ENCODE measurements at regions not wholly inside any gene's neighbourhood (a gene's known extent, or its start where the extent isn't known, plus 50 kb on each side); places are given as distances from the start of the nearest gene placed in this dataset.

DNA sequence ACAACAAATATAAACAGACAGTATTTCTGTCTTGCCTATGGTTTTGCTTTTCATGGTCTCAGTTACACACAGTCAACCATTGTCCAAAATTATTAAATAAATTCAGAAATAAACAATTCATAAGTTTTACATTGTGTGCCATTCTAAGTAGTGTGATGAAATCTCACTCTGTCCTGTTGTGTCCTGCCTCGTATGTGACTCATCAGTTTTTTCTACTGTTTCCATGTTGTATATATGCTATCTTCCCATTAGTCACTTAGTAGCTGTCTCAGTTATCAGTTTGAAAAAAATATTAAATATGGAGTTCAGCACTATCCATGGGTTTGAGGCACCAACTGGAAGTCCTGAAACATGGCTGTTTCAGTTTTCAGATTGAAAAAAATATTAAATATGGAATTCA is 282.4 kb upstream of the GRM7 start:
- no peak for FAIRE-seq

DNA sequence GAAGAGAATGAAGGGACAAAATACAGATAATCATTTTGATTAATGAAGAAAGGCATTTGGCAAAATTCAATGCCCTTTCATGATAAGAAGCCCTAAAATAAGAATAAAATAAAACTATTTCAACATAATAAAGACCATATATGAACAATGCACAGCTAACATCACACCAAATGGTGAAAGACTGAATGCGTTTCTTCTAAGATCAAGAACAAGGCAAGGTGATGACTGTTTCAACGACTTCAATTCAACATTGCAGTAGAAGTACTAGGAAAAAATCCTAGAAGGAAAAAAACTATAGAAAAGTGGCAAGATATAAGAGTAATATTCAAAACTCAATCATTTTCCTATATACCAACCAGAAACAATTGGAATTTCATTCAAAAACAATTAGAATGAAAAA is 280.1 kb upstream of the GRM7 start:
- FAIRE-seq = no peak
- no peak for DNase-seq (ENCODE audit: low spot score in 2 of 2)

More for the DNA sequence above, 282.4 kb upstream of the GRM7 start:
- no peak for DNase-seq (ENCODE audit: low spot score in 2 of 2)

DNA sequence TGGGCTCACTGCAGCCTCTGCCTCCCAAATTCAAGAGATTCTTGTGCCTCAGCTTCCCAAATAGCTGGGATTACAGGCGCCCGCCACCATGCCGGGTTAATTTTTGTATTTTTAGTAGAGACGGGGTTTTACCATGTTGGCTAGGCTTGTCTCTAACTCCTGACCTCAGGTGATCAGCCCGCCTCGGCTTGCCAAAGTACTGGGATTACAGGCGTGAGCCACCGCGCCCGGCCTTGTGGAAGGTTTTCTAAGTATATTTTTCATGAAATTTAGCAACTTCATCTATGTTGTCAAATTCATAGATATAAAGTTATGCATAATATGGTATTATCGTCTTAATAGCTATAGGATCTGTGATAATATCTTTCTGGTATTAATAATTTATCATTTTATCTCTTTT is 275.6 kb upstream of the GRM7 start:
- no peak for DNase-seq (ENCODE audit: low spot score in 2 of 2)
- no peak for FAIRE-seq

DNA sequence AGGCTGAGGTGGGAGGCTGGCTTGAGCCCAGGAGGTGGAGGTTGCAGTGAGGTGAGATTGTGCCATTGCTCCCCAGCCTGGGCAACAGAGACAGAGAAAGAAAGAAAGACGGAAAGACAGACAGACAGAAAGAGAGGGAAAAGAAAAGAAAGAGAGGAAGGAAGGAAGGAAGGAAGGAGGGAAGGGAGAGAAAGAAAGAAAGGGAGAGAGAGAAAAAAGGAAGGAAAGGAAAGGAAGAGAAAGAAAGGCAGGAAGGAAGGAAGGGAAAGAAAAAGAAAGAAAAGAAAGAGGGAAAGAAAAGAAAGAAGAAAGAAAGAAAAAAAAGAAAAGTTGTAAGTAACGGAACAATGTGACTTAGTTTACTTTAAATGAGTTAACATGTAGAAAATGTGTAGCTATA is 260.7 kb upstream of the GRM7 start:
- FAIRE-seq = no peak

DNA sequence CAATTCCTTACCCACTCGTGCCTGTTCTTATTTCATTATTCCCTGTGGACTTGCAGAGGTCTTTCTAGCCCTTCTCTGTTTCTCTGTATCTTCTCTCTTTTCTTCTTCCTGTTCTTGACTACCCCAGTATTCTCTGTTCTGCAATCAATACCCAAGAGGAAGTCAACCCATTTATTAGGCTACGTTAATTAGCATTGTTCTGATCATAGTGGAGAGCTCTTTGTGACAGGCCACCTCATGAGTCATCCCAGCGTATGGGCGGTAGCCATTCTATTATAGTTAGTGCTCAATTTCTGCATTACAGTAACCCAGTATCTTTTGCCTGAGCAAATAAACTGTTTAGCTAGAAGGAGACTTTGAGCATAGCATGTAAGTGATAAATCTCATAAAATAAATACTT is 259.5 kb upstream of the GRM7 start:
- FAIRE-seq (no peak), DNase-seq (ENCODE audit: low spot score in 2 of 2) (no peak)

More for the DNA sequence above, 260.7 kb upstream of the GRM7 start:
- DNase-seq (ENCODE audit: low spot score in 2 of 2) = no peak

DNA sequence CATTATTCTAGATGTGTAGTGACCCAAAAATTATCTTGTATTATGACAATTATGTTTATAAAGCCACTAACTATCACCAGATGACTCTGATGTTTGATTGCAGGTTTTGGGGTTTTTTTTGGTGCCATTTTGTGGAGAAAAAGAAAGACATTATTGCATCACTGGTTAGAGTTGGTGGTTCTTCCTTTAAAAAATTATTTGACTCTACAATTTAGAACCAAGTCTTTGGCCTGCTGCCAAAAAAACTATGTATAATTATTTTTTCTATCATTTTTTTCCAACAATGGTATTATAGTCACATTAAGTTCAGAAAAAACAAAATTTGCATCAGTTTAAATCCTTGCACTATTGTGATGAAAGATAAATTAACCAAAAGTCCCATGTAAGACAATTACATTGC is 258.6 kb upstream of the GRM7 start:
- DNase-seq (ENCODE audit: low spot score in 2 of 2) (no peak), FAIRE-seq (no peak)

DNA sequence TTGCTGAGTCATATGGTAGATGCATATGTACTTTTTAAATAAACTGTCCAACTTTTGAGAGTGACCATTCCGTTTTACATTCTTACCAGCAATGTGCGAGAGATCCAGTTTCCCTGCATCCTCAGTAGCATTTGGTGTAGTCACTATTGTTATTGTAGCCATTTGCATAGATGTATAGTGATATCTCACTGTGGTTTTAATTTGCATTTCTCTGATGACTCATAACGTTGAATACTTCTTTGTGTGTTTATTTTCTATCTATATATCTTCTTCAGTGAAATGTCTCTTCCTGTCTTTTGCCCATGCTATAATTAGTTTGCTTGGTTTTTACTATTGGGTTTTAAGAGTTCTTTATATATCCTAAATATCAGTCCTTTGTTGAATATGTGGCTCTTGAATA is 255.7 kb upstream of the GRM7 start:
- FAIRE-seq (no peak), DNase-seq (ENCODE audit: low spot score in 2 of 2) (no peak)

DNA sequence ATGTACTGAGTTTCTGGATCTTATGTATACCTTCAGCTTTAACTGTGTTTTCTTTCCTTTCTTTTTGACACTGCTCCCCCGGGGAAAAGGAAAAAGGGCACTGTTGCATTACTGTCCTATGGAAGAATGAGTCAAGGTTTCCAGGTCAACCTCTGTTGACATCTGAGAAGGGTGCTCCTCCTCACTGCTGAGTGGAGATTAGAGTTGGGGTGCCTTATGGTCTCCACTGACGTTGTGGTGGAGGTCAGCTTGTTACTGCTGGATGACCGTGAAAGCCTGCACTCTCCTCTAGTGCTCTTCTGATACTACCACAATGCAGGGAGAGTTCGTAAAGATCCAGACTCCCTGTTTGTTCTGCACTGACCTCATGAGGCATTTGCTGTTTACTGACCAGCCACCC is 252.1 kb upstream of the GRM7 start:
- DNase-seq (ENCODE audit: low spot score in 2 of 2) (no peak), FAIRE-seq (no peak)

DNA sequence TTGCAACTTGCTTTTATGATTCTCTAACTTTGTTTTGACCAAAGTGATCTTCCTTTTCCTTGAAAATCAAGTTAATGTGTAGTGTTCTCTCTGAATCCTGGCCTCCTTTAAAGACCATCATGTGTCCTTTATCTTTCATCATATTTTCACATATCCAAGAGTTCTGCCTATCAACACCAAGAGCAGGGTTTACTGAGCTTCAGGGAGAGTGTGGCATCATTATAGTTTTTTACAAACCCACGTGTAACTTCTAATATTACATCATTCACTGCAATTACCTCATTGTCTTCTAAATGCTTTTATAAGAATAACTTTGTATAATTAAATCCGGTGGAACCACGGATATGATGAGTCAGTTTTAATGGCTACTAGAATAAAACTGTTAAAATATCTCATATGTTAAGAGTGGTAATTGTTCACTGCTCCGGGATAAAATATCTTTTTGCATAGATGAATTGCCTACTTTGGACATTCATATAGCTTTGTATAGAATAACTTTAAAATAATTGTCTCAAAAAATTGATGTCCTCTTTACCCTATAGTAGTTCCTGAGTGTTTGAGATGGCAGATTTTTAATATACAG is 248.8 kb upstream of the GRM7 start:
- DNase-seq (ENCODE audit: low spot score in 2 of 2) (no peak), FAIRE-seq (no peak)

DNA sequence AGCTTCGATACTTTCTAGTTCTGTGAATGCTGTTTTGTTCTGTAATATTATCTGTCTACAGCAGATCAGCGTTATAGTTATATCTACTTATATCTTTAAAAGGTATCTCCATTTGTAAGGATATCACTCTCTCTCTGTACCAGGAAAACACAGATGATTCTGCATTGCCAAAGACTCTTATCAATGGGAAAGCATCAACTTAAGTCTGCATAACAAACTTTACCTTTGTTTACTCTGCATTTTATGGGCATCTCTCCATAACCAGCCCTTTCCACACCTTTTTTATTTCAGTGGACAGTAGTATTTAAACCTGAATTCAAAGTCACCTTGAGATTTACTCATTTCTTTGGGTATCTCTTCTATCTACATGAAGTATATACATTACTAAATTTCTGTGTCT is 238.7 kb upstream of the GRM7 start:
- DNase-seq (ENCODE audit: low spot score in 2 of 2) (no peak), FAIRE-seq (no peak)

DNA sequence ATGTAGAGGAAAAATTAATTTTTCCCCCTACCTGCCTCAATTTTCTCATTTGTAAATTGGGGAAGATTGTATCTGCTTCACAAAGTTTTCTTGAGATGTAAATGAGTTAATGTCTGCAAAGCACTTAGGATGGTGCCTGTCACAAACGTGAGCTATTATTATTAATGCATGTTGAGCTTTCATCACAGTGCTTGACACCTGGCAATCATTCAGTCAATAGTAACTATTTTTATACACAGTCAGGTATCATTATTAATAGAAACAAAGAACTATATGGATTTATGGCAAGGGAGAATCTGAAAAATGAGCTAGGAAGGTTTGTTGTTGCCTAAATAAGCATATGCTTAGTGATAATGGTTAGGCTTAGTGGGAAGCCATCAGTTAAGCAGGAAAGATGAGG is 238.2 kb upstream of the GRM7 start:
- FAIRE-seq = no peak

DNA sequence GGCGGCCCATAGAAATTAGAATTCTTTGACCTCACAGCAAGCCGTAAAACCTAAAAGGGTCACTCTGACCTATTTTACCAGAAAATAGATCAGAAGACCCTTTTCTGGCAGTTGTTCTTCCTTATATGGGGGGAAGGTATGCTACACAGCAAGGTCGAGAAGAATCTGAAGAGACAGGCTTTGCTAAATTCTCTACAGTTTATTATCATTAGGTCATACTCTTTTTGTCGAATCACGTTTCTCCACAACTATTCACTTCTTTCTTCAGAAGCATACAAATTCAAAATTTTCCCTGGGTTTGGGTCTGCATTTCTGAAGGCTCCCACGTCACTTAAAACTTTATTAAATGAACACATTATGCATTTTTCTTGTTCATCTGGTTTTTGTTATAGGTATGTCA is 229.5 kb upstream of the GRM7 start:
- DNase-seq (ENCODE audit: low spot score in 2 of 2) (no peak), FAIRE-seq (no peak)

More for the DNA sequence above, 238.2 kb upstream of the GRM7 start:
- DNase-seq (ENCODE audit: low spot score in 2 of 2) = no peak

DNA sequence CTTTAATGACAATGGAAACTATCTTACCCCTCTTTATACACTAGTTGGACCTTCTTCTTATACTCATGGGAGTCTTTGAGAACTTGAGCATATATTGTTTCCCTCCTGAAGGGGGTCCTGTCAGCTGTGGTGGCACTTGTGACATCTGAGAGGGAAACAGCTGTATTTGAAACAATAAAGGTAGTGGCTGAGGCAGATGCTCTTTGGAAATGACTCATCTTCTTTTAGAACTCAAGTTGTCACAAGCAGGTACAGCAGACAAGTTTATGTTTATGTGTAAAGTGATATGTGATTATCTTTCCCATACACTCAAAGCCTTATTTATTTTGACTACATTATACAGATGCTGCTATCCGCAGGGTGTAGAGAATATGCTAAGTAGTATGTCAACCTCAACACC is 220.0 kb upstream of the GRM7 start:
- DNase-seq (ENCODE audit: low spot score in 2 of 2) (no peak), FAIRE-seq (no peak)

DNA sequence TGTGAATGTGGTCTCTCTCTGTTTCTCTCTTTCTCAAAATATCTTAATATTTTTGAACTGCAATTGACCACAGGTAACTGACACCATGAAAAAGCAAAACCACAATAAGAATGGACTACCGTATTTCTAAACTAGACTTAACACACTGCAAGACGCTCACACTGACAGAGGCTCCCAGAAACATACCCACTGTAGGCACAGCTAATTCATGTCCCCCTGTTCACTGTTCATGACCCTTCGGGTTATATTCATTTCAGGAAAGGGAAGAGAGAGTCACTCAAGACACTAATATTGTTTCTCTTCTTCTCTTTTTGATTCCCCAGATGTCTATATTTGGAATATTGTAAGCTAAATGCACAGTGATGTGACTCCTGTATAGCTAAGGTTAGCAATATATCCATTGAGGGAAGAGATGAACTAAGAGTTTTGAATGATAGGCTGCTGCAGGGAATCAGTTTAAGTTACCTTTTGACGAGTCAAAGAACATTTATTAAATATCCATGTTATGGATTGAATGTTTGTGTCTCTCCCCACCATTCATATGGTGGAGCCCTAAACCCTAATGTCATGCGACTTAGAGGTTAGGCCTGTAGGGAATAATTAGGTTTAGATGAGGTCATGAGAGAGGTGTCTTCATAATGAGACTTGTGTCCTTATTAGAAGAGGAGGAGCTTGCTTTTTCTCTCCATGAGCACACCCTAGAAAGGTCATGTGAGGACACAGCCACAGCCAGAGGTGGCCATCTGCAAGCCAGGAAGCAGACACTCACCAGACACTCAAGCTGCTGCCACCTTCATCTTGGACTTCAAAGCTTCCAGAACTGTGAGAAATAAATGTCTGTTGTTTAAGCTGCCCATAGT is 216.6 kb upstream of the GRM7 start:
- FAIRE-seq (no peak), DNase-seq (ENCODE audit: low spot score in 2 of 2) (no peak)

DNA sequence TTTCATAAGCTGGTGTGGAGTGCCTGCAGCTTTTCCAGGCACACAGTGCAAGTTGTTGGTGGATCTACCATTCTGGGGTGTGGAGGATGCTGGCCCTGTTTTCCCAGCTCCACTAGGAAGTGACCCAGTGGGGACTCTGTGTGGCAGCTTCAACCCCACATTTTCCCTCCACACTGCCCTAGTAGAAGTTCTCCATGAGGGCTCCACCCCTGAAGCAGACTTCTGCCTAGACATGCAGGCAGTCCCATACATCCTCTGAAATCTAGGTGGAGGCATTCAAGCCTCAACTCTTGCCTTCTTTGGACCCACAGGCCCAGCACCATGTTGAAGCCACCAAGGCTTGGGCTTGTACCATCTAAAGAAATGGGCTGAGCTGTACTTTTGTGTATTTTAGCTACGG is 206.2 kb upstream of the GRM7 start:
- FAIRE-seq (no peak), DNase-seq (ENCODE audit: low spot score in 2 of 2) (no peak)

DNA sequence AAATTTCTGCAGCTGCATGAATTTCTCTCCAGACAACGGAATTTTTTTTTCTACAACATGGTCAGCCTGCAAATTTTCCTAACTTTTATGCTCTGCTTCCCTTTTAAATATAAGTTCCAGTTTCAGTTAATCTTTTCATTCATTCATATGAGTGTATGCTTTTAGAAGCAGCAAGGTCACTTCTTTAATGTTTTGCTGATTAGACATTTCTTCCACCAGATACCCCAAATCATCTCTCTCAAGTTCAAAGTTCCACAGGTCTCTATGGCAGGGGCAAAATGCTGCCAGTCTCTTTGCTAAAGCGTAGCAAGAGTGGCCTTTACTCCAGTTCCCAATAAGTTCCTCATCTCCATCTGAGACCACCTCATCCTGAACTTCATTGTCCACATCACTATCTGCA is 205.6 kb upstream of the GRM7 start:
- DNase-seq (ENCODE audit: low spot score in 2 of 2) = no peak
- FAIRE-seq = no peak

DNA sequence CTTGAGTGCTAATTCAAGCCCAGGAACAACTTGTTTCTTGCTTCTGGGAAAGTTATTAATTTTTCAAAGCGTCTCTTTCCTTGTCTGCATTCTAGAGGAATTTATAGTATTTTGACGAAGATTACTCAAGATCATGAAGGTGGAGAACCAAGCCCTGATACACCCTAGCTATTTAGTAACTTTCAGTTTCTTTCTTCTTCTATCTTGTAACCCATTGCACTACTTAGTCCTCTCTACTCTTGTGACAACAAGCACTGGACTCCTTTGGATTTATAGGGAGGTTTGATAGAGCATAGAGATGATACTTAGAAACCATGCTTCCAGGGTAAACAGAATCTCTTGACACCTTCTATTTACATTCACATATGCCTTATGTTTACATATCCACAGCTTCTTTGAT is 203.3 kb upstream of the GRM7 start:
- DNase-seq (ENCODE audit: low spot score in 2 of 2) = no peak
- FAIRE-seq = no peak

DNA sequence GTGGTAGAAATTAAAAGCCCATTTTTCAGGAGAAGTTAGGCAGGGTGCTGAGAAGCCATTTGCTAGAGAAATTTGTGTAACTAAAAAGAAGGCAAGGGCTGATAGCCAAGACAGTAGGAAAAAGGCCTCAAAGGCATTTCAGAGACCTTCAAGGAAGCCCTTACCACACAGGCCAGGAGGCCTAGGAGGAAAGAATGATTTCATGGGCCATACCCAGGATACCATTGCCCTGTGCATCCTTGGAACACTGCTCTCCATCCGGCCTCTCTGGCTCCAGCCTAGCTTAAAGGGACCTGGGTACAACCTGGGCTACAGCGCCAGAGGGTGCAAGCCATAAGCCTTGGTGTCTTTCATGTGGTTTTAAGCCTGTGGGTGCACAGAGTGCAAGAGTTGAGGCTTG is 193.6 kb upstream of the GRM7 start:
- DNase-seq (ENCODE audit: low spot score in 2 of 2) (no peak), FAIRE-seq (no peak)

DNA sequence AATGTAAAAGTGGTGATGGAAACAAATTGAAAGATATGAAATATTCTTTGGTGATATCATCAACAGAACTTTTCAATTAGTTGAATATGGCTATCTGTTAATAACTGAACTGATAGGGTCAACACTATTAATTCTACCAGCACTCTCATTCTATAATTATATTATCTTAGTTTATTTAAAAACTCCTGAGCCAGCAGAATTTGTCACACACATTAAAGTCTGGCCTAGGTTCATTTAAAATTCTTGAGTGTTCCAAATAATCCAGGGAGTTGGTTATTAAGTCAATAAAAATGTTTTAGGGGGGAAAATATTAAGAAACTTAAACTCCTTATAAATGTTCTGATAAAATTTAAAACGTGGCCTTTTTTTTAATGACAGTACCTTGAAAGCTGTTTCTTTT is 189.6 kb upstream of the GRM7 start:
- no peak for FAIRE-seq
- DNase-seq (ENCODE audit: low spot score in 2 of 2) = no peak

DNA sequence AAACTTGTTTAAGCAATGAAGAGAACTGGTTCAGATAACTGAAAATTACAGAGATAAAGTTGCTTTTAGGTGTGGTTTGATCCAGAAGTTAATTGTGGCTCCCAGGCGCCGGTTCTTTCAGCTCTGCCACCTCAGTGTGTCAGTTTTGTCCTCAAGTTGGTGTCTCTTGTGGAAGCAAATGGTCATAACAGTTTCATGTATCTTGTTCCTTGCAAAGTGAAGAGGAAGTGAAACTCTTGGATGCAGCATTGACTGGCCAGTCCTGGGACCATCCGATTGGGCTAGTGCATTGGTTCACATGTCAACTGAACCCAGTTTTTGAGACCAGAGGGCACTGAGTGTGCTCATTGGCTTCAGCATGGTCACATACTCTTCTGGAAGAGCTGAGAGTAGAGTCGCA is 181.4 kb upstream of the GRM7 start:
- FAIRE-seq (no peak), DNase-seq (ENCODE audit: low spot score in 2 of 2) (no peak)

DNA sequence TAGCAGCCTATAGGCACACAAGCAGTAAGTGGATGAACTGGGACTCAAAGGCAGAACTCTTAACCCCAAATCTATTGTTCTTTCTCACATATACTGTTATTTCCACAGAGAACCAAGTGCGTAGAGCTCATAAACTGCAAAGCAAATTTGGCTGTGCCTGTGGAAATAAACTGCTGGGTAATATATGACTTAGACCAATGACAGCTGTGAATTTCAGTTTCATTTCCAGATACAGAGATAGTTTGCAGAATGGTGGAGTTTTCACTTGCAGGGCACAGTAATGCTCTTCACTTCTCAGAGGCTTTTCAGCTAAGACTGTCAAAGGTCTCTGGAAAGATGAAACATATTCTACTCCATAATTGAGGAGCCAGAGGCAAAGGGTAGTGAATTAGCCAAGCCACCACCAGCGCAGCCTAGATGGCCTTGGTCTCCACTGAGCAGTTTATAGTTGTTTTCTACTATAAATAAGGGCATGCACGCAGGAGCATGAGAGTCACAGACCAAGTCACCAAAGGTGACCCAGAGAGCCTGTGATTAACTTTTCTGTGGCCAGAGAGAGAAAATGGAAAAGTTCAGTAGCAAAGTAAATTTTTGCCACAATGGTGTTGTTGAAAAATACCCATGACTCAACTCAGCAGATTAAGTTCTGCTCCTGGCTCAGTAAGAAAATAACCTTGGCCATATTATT is 180.7 kb upstream of the GRM7 start:
- no peak for DNase-seq (ENCODE audit: low spot score in 2 of 2)
- no peak for FAIRE-seq

DNA sequence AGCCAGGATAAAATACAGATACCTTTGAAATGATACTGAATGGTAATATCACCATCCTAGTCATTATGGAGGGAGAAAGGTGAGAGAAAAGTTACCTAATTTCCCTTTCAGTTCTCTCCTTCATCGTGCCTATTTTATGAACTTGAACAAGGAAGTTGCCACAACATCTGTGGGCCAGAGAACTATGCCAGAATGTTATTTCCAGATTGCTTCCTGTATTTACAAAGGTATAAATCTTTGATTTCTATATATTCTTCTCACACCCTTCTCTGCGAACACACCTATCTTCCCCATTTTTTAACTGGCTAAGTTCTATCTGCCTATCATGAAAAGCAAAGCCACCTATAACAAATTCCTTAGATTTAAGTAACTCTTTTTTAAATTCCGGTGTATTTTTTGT is 163.6 kb upstream of the GRM7 start:
- DNase-seq (ENCODE audit: low spot score in 2 of 2) = no peak
- FAIRE-seq = no peak

All from frontal cortex (tissue), 3 donors.